ENCODE measurements at regions not wholly inside any gene's neighbourhood (a gene's known extent, or its start where the extent isn't known, plus 50 kb on each side); places are given as distances from the start of the nearest gene placed in this dataset.

GRCh38 chr14:100421756-100422470 is 98.8 kb downstream of the SLC25A47 start:
- DNase-seq (ENCODE audit: low spot score): no peak
- TF ChIP-seq CTCF (IDR thresholded peaks at IDR 0.05; ENCODE audit: extremely low read depth, missing control alignments): no peak

GRCh38 chr14:100422556-100423316 is 99.6 kb downstream of the SLC25A47 start:
- no peak for DNase-seq (ENCODE audit: low spot score)
- TF ChIP-seq CTCF (IDR thresholded peaks at IDR 0.05; ENCODE audit: extremely low read depth, missing control alignments): no peak

- no peak for DNase-seq (ENCODE audit: low spot score)
- TF ChIP-seq CTCF (IDR thresholded peaks at IDR 0.05; ENCODE audit: extremely low read depth, missing control alignments): no peak
Observed at GRCh38 chr14:100423317-100424010, 100.3 kb downstream of the SLC25A47 start.

- no peak for DNase-seq (ENCODE audit: low spot score)
- no peak for TF ChIP-seq CTCF (IDR thresholded peaks at IDR 0.05; ENCODE audit: extremely low read depth, missing control alignments)
Observed at GRCh38 chr14:100424504-100425428, 101.6 kb downstream of the SLC25A47 start.

- no peak for TF ChIP-seq CTCF (IDR thresholded peaks at IDR 0.05; ENCODE audit: extremely low read depth, missing control alignments)
- no peak for DNase-seq (ENCODE audit: low spot score)
Observed at GRCh38 chr14:100425429-100425827, 102.3 kb downstream of the SLC25A47 start.

- no peak for DNase-seq (ENCODE audit: low spot score)
- TF ChIP-seq CTCF (IDR thresholded peaks at IDR 0.05; ENCODE audit: extremely low read depth, missing control alignments): no peak
Observed at GRCh38 chr14:100426314-100426713, 103.2 kb downstream of the SLC25A47 start.
